Neural cell (in vitro differentiated cells): ENCODE measurements at regions not wholly inside any gene's neighbourhood (a gene's known extent, or its start where the extent isn't known, plus 50 kb on each side); places are given as distances from the start of the nearest gene placed in this dataset.

Experiments
- H2AFZ ChIP-seq: fragments of 200-600, 300-800 bp; sonication (generic), shearing (Covaris generic); 2 replicates; pipeline ENCODE4 v1.6.0; 2014; ENCODE audit warnings: low read depth, mild to moderate bottlenecking, antibody characterized with exemption, low read length, moderate library complexity
- H3F3A ChIP-seq: fragments of 200-600 bp; shearing (Covaris generic); 2 replicates; pipeline ENCODE4 v1.6.1; 2016; ENCODE audit warnings: mild to moderate bottlenecking, moderate library complexity, mixed read lengths, antibody characterized with exemption, low read length; ENCODE audit not compliant: insufficient read depth, poor library complexity, severe bottlenecking
- H3K27ac ChIP-seq: fragments of 200-600, 300-800 bp; sonication (generic), shearing (Covaris generic); 2 replicates; pipeline ENCODE4 v1.5.1; 2014; ENCODE audit warnings: mild to moderate bottlenecking, low read length, moderate library complexity
- H3K27me3 ChIP-seq: fragments of 300-800, 200-600 bp; sonication (generic), shearing (Covaris generic); 2 replicates; pipeline ENCODE4 v1.6.0; 2014; ENCODE audit warnings: mild to moderate bottlenecking, low read depth, low read length, moderate library complexity; ENCODE audit not compliant: insufficient read depth
- H3K36me3 ChIP-seq: fragments of 300-800, 200-600 bp; sonication (generic), shearing (Covaris generic); 2 replicates; pipeline ENCODE4 v1.5.1; 2014; ENCODE audit warnings: mild to moderate bottlenecking, antibody characterized with exemption, low read length, moderate library complexity; ENCODE audit not compliant: insufficient read depth
- H3K4me2 ChIP-seq: fragments of 300-800, 200-600 bp; sonication (generic), shearing (Covaris generic); 2 replicates; pipeline ENCODE4 v1.6.0; 2014; ENCODE audit warnings: mild to moderate bottlenecking, low read length
- H3K4me3 ChIP-seq: fragments of 300-800, 200-600 bp; sonication (generic), shearing (Covaris generic); 2 replicates; pipeline ENCODE4 v1.5.1; 2014; ENCODE audit warnings: mild to moderate bottlenecking, low read length, moderate library complexity
- H3K79me2 ChIP-seq: fragments of 200-600 bp; shearing (Covaris generic); replicated peaks from 2 replicates; pipeline ENCODE4 v1.6.0; 2014; ENCODE audit warnings: mild to moderate bottlenecking, low read length, moderate library complexity; ENCODE audit not compliant: insufficient read depth
- H3K9ac ChIP-seq: fragments of 300-800, 200-600 bp; sonication (generic), shearing (Covaris generic); 2 replicates; pipeline ENCODE4 v1.6.1; 2016; ENCODE audit warnings: mild to moderate bottlenecking, low read length, mixed read lengths
- H3K9me2 ChIP-seq: fragments of 200-600 bp; shearing (Covaris generic); 2 replicates; pipeline ENCODE4 v1.6.1; 2016; ENCODE audit warnings: mild to moderate bottlenecking, low read length, mixed read lengths; ENCODE audit not compliant: insufficient read depth
- H3K9me3 ChIP-seq: fragments of 200-600, 300-800 bp; sonication (generic), shearing (Covaris generic); 2 replicates; pipeline ENCODE4 v1.6.1; 2016; ENCODE audit warnings: mild to moderate bottlenecking, mixed run types, low read length, moderate library complexity, mixed read lengths
- H4K20me1 ChIP-seq: fragments of 200-600 bp; shearing (Covaris generic); 2 replicates; pipeline ENCODE4 v1.6.1; 2016; ENCODE audit warnings: mild to moderate bottlenecking, mixed run types; ENCODE audit not compliant: insufficient read depth
- CTCF ChIP-seq: fragments of 450-650 bp; IDR thresholded peaks from 2 replicates; pipeline ENCODE4 v1.5.1; 2014; ENCODE audit warnings: antibody characterized with exemption, mild to moderate bottlenecking, moderate library complexity; ENCODE audit not compliant: poor library complexity, severe bottlenecking
- EP300 ChIP-seq: fragments of 450-650 bp; conservative IDR thresholded peaks from 2 replicates; pipeline ENCODE4 v1.6.1; 2014; ENCODE audit warnings: antibody characterized with exemption, mild to moderate bottlenecking, moderate library complexity; ENCODE audit not compliant: poor library complexity, severe bottlenecking
- EZH2 ChIP-seq: fragments of 200-600, 300-800 bp; shearing (Covaris generic), sonication (generic); IDR thresholded peaks from 2 replicates; pipeline ENCODE4 v1.6.1; 2014; ENCODE audit warnings: antibody characterized with exemption, low read length, borderline replicate concordance, mild to moderate bottlenecking; ENCODE audit not compliant: insufficient read depth, poor library complexity, severe bottlenecking
- MXI1 ChIP-seq: fragments of 450-650 bp; conservative IDR thresholded peaks from 2 replicates; pipeline ENCODE4 v1.6.1; 2014; ENCODE audit warnings: antibody characterized with exemption, mild to moderate bottlenecking; ENCODE audit not compliant: poor library complexity, severe bottlenecking
- POLR2AphosphoS5 ChIP-seq: IDR thresholded peaks from 2 replicates; pipeline ENCODE4 v1.6.1; 2012
- RAD21 ChIP-seq: fragments of 450-650 bp; conservative IDR thresholded peaks from 2 replicates; pipeline ENCODE4 v1.6.1; 2014; ENCODE audit warnings: antibody characterized with exemption, mild to moderate bottlenecking, moderate library complexity
- REST ChIP-seq: IDR thresholded peaks from 2 replicates; pipeline ENCODE4 v1.6.1; 2012; ENCODE audit warnings: borderline replicate concordance
- SMC3 ChIP-seq: fragments of 450-650 bp; conservative IDR thresholded peaks from 2 replicates; pipeline ENCODE4 v1.6.1; 2014; ENCODE audit warnings: antibody characterized with exemption, mild to moderate bottlenecking, moderate library complexity; ENCODE audit not compliant: poor library complexity
- TAF1 ChIP-seq: IDR thresholded peaks from 2 replicates; pipeline ENCODE4 v1.6.1; 2012; ENCODE audit warnings: low read depth

DNA sequence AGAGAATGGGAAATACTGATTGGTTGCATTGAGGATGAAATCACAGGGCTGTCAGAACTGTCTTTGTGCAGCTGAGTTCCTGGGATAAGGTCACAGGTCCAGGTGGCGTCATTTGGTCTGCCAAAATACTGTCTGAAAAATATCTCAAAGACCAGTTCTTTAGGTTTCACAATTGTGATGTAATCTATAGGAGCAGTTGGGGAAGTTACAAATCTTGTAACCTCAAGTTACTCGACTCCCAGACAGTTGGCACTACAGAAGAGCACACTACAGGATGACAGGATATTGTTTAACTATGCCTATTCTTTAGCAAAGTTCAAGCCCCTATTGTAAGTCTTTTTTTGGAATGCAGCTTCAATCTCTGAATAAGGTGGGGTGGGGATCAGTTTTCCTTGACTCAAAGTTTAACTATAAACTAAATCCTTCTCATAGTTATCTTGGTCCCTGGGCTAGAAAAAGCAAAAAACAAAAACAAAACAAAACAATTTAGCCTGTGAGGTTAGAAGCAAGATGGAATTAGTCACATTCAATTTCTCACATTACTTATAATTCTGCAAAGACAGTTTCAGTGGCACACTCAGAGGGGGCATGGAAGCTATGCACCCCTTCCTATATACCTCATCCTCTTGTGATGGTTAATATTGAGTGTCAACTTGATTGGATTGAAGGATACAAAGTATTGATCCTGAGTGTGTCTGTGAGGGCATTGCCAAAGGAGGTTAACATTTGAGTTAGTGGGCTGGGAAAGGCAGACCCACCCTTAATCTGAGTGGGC, 276.0 kb downstream of the AUH start:
- no peak overlapping the region for H3K4me2 ChIP-seq
- H3K27me3 ChIP-seq: no peaks in the 10 kb centered on the region
- no peak overlapping the region for H3K4me3 ChIP-seq
- H3K36me3 ChIP-seq: no peaks in the 10 kb centered on the region
- TF ChIP-seq REST: no peak
- TF ChIP-seq RAD21: no peak
- TF ChIP-seq CTCF: no peak
- TF ChIP-seq POLR2AphosphoS5: no peak
- no peak for TF ChIP-seq SMC3
- TF ChIP-seq MXI1: no peak
- no peak for TF ChIP-seq TAF1
- TF ChIP-seq EZH2: no peak
- no peak for TF ChIP-seq EP300
- no peaks in the 10 kb centered on the region for H3F3A ChIP-seq
- no peaks in the 10 kb centered on the region for H3K9me3 ChIP-seq
- no peak overlapping the region for H3K9ac ChIP-seq
- H4K20me1 ChIP-seq: no peaks in the 10 kb centered on the region
- no peak overlapping the region for H3K27ac ChIP-seq
- H3K9me2 ChIP-seq: no peaks in the 10 kb centered on the region
- H3K79me2 ChIP-seq: no peaks in the 10 kb centered on the region
- no peak overlapping the region for H2AFZ ChIP-seq

- no peaks in the 10 kb centered on the region for H3K79me2 ChIP-seq
- no peaks in the 10 kb centered on the region for H3F3A ChIP-seq
- H3K9ac ChIP-seq: no peak overlapping the region
- no peak overlapping the region for H3K27ac ChIP-seq
- no peaks in the 10 kb centered on the region for H4K20me1 ChIP-seq
- no peak for TF ChIP-seq POLR2AphosphoS5
- no peak overlapping the region for H2AFZ ChIP-seq
- no peaks in the 10 kb centered on the region for H3K9me2 ChIP-seq
- H3K27me3 ChIP-seq: no peaks in the 10 kb centered on the region
- H3K36me3 ChIP-seq: no peaks in the 10 kb centered on the region
- H3K4me2 ChIP-seq: no peak overlapping the region
- H3K9me3 ChIP-seq: no peaks in the 10 kb centered on the region
- no peak overlapping the region for H3K4me3 ChIP-seq
Observed at GRCh38 chr9:91086657-91087461, 274.9 kb downstream of the AUH start.
